OCI-LY1 (cell line): ENCODE measurements at regions not wholly inside any gene's neighbourhood (a gene's known extent, or its start where the extent isn't known, plus 50 kb on each side); places are given as distances from the start of the nearest gene placed in this dataset.
"Not testable (repeated sequence)": the region's sequence is repeated elsewhere in the genome, so short reads cannot be mapped to it uniquely, and the experiment has no call there.

Experiments used
- H2AFZ ChIP-seq: fragments of 200-600 bp; sonication (generic), shearing (Covaris generic); 2 replicates; pipeline ENCODE4 v1.6.0; 2014; ENCODE audit warnings: antibody characterized with exemption, mild to moderate bottlenecking, low read length
- H3F3A ChIP-seq: fragments of 200-600 bp; sonication (generic), shearing (Covaris generic); 2 replicates; pipeline ENCODE4 v1.6.0; 2014; ENCODE audit warnings: mild to moderate bottlenecking, antibody characterized with exemption, low read length, moderate library complexity; ENCODE audit not compliant: insufficient read depth
- H3K27ac ChIP-seq: fragments of 200-600 bp; sonication (generic); 2 replicates; pipeline ENCODE4 v1.5.1; 2014; ENCODE audit warnings: low read length, mixed run types, mild to moderate bottlenecking, low read depth; ENCODE audit not compliant: poor library complexity, severe bottlenecking
- H3K27me3 ChIP-seq: fragments of 200-600 bp; sonication (generic); 2 replicates; pipeline ENCODE4 v1.6.0; 2014; ENCODE audit warnings: antibody characterized with exemption, mild to moderate bottlenecking, low read length, moderate library complexity; ENCODE audit not compliant: insufficient read depth
- H3K36me3 ChIP-seq: fragments of 200-600 bp; sonication (generic); 2 replicates; pipeline ENCODE4 v1.6.1; 2014; ENCODE audit warnings: mild to moderate bottlenecking, antibody characterized with exemption, low read length, moderate library complexity, mixed read lengths; ENCODE audit not compliant: insufficient read depth
- H3K4me1 ChIP-seq: fragments of 200-600 bp; sonication (generic); 2 replicates; pipeline ENCODE4 v1.5.1; 2014; ENCODE audit warnings: mild to moderate bottlenecking, low read length, moderate library complexity; ENCODE audit not compliant: insufficient read depth, severe bottlenecking
- H3K4me2 ChIP-seq: fragments of 200-600 bp; sonication (generic), shearing (Covaris generic); 2 replicates; pipeline ENCODE4 v1.6.1; 2014; ENCODE audit warnings: low read length
- H3K4me3 ChIP-seq: fragments of 200-600 bp; sonication (generic); 2 replicates; pipeline ENCODE4 v1.5.1; 2014; ENCODE audit warnings: low read length, low read depth, mild to moderate bottlenecking, mixed read lengths; ENCODE audit not compliant: poor library complexity, severe bottlenecking
- H3K79me2 ChIP-seq: fragments of 200-600 bp; shearing (Covaris generic); 2 replicates; pipeline ENCODE4 v1.6.1; 2016; ENCODE audit warnings: mixed run types, low read length, mixed read lengths; ENCODE audit not compliant: insufficient read depth
- H3K9ac ChIP-seq: fragments of 200-600 bp; sonication (generic), shearing (Covaris generic); 2 replicates; pipeline ENCODE4 v1.6.1; 2014; ENCODE audit warnings: mild to moderate bottlenecking, low read length, mixed read lengths
- H3K9me2 ChIP-seq: fragments of 200-600 bp; sonication (generic), shearing (Covaris generic); 2 replicates; pipeline ENCODE4 v1.6.1; 2014; ENCODE audit warnings: low read depth, mild to moderate bottlenecking, low read length, mixed read lengths
- H3K9me3 ChIP-seq: fragments of 200-600 bp; shearing (Covaris generic); 2 replicates; pipeline ENCODE4 v1.6.1; 2014; ENCODE audit warnings: low read length, mixed read lengths
- H4K20me1 ChIP-seq: fragments of 200-600 bp; sonication (generic), shearing (Covaris generic); 2 replicates; pipeline ENCODE4 v1.6.0; 2016; ENCODE audit warnings: mild to moderate bottlenecking, low read length; ENCODE audit not compliant: insufficient read depth
- EZH2 ChIP-seq: fragments of 200-600 bp; sonication (generic), shearing (Covaris generic); IDR thresholded peaks from 2 replicates; pipeline ENCODE4 v1.8.0; 2017; ENCODE audit warnings: borderline replicate concordance, mixed run types, mild to moderate bottlenecking, antibody characterized with exemption, low read length, moderate library complexity, mixed read lengths
- TF ChIP-seq, protein P1 (sequence below): fragments of 200-600 bp; sonication (generic), shearing (Covaris generic); IDR thresholded peaks from 2 replicates; pipeline ENCODE4 v1.5.1; 2017; ENCODE audit warnings: mild to moderate bottlenecking, antibody characterized with exemption, low read length, moderate library complexity, mixed read lengths

DNA sequence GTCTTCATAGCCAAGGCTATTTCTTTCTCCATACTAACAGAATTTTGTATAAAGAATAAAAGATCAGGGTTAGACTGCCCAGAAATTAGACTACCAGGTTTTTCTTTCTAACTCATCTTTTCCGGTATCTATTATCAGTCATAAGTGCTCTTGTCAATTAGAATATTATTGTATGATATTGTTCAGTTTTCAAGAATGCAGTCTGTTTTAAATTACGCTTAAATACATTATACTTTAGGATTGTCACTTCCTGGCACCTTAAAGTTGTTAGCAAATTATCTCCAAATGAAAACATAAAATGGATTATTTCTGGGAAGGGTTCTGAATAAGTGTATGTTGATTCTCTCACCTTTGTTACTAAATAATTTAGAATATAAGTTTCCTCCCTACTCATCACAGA is 497.2 kb downstream of the IGSF11 start:
- H3F3A ChIP-seq, result no peaks in the 10 kb centered on the region
- H3K27me3 ChIP-seq, result no peaks in the 10 kb centered on the region
- no peak overlapping the region for H2AFZ ChIP-seq
- no peaks in the 10 kb centered on the region for H3K36me3 ChIP-seq
- no peak overlapping the region for H3K9ac ChIP-seq
- no peaks in the 10 kb centered on the region for H3K79me2 ChIP-seq
- H3K4me3 ChIP-seq, result no peak overlapping the region
- no peaks in the 10 kb centered on the region for H4K20me1 ChIP-seq
- H3K4me1 ChIP-seq, result no peaks in the 10 kb centered on the region
- no peak overlapping the region for H3K27ac ChIP-seq
- H3K9me3 ChIP-seq, result no peaks in the 10 kb centered on the region
- H3K9me2 ChIP-seq, result no peaks in the 10 kb centered on the region
- TF ChIP-seq, protein P1, sequence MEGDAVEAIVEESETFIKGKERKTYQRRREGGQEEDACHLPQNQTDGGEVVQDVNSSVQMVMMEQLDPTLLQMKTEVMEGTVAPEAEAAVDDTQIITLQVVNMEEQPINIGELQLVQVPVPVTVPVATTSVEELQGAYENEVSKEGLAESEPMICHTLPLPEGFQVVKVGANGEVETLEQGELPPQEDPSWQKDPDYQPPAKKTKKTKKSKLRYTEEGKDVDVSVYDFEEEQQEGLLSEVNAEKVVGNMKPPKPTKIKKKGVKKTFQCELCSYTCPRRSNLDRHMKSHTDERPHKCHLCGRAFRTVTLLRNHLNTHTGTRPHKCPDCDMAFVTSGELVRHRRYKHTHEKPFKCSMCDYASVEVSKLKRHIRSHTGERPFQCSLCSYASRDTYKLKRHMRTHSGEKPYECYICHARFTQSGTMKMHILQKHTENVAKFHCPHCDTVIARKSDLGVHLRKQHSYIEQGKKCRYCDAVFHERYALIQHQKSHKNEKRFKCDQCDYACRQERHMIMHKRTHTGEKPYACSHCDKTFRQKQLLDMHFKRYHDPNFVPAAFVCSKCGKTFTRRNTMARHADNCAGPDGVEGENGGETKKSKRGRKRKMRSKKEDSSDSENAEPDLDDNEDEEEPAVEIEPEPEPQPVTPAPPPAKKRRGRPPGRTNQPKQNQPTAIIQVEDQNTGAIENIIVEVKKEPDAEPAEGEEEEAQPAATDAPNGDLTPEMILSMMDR, result no peak
- TF ChIP-seq EZH2, result no peak
- no peak overlapping the region for H3K4me2 ChIP-seq

DNA sequence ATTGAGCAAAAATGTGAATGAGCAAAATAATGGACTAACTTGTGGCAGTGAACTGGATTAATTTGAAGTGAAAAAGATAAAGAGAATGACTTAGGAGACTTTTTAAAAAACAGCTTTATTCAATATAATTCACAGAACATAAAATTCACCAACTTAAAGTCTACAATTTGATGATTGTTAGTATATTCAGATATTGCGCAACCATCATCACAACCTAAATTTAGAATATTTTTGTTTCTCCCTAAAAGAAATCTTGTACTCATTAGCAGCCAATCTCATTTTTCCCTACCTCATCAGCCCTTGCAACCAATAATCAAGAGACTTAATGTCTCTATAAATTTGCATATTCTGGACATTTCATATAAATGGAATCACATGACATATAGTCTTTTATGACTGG is 496.5 kb downstream of the IGSF11 start:
- Histone ChIP-seq H3K4me3 (no peak overlapping the region), H3F3A (no peaks in the 10 kb centered on the region), H3K9me3 (no peaks in the 10 kb centered on the region), H4K20me1 (no peaks in the 10 kb centered on the region), H3K27ac (no peak overlapping the region), H3K27me3 (no peaks in the 10 kb centered on the region), H3K4me1 (no peaks in the 10 kb centered on the region), H3K36me3 (no peaks in the 10 kb centered on the region), H3K9ac (no peak overlapping the region), H3K79me2 (no peaks in the 10 kb centered on the region), H3K9me2 (no peaks in the 10 kb centered on the region), H2AFZ (no peak overlapping the region), H3K4me2 (no peak overlapping the region)
- TF ChIP-seq EZH2, result no peak
- TF ChIP-seq, protein P1, result no peak

DNA sequence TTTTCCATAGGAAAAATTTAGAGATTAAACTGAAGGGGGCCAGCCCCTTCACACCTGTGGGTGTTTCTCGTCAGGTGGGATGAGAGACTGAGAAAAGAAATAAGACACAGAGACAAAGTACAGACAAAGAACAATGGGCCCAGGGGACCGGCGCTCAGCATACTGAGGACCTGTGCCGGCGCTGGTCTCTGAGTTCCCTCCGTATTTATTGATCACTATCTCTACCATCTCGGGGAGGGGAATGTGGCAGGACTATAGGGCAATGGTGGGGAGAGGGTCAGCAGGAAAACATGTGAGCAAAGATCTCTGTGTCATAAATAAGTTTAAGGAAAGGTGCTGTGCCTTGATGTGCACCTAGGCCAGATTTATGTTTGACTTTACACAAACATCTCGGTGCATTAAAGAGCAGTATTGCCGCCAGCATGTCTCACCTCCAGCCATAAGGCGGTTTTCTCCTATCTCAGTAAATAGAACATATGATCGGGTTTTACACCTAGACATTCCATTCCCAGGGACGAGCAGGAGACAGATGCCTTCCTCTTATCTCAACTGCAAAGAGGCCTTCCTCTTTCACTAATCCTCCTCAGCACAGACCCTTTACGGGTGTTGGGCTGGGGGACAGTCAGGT is 494.7 kb downstream of the IGSF11 start:
- not testable (repeated sequence) for H3K27me3 ChIP-seq, H3K4me1 ChIP-seq, H4K20me1 ChIP-seq, H3K79me2 ChIP-seq, H3K9ac ChIP-seq, H3K9me3 ChIP-seq, H3K27ac ChIP-seq, H2AFZ ChIP-seq, H3K36me3 ChIP-seq, H3K4me3 ChIP-seq, H3K9me2 ChIP-seq, H3F3A ChIP-seq, H3K4me2 ChIP-seq

DNA sequence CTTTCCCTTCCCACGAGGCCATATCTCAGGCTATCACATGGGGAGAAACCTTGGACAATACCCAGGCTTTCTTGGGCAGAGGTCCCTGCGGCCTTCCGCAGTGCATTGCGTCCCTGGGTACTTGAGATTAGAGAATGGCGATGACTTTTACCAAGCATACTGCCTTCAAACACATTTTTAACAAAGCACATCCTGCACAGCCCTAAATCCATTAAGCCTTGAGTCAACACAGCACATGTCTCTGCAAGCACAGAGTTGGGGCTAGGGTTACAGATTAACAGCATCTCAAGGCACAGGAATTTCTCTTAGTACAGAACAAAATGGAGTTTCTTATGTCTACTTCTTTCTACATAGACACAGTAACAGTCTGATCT is 494.2 kb downstream of the IGSF11 start:
- not testable (repeated sequence) for H3K27me3 ChIP-seq, H3K9me3 ChIP-seq, H3K9me2 ChIP-seq, H3K79me2 ChIP-seq, H2AFZ ChIP-seq, H3K36me3 ChIP-seq, H3K4me3 ChIP-seq, H3K9ac ChIP-seq, H3F3A ChIP-seq, H3K27ac ChIP-seq, H3K4me2 ChIP-seq, H4K20me1 ChIP-seq, H3K4me1 ChIP-seq
